GM21576 (cell line): ENCODE measurements at regions not wholly inside any gene's neighbourhood (a gene's known extent, or its start where the extent isn't known, plus 50 kb on each side); places are given as distances from the start of the nearest gene placed in this dataset.

Experiments
- ATAC-seq: cut with Tn5 transposase; IDR thresholded peaks from one replicate; pipeline ENCODE4 v1.9.1; 2021; ENCODE audit warnings: mild to moderate bottlenecking, moderate library complexity; ENCODE audit not compliant: unreplicated experiment

DNA sequence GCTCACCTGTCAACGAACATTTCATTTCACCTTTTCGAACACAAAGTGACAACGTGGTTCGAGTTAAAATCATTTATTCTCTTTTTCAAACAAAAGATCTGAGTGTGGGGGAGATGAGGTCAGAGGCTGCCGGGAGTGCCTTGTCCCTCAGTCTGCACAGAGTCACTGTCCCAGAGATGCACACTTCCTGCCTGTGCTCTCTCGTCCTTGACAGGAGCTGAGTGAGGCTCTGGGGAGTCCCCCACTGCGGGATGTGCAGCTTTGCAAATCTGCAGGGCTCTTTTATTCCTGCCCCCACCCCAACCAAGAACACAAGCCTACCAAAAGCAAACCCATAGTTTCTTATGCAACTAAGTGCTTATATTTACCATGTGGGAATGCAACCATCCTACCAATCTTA, 497.8 kb downstream of the EIPR1 start:
- peak; percentile 99 for ATAC-seq

DNA sequence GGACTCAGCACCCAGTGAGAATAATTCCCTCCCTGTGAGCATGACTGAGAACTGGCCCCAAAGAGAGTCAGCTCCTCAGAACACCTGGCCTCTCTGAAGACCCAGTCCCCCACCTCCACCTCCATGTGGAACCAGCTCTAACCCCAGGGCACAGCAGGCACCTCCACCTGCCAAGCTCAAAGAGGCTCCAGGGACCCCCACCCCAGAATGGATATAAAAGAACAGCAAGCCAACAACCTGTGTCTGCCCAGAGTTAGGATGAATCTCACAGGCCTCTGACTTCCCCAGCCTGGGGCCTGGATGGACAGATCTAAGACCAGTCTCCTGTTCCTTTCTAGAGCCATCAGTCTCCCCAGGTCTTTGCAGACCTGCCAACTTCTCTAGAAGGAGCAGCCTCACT, 498.5 kb downstream of the EIPR1 start:
- peak; percentile 1 for ATAC-seq

DNA sequence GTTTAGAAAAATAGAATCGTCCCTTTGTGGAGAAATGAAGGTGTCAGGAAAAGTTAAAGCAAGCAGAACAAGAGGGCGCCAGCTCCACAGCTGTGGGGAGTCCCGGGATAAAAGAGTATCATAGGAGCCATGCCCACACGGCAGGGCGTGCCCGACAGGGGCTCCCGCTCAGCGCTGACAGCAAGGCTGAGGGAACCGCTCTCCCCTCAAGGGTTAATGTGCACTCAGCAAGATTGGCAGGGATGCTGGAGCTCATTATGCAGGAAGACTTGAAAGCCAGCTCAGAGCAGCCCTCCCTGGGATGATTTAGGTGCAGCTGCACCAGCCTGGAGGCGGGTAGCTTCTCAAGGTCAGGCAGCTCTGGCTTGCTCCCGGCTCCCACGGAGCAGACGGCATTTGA, 500.2 kb downstream of the EIPR1 start:
- ATAC-seq, result no peak

DNA sequence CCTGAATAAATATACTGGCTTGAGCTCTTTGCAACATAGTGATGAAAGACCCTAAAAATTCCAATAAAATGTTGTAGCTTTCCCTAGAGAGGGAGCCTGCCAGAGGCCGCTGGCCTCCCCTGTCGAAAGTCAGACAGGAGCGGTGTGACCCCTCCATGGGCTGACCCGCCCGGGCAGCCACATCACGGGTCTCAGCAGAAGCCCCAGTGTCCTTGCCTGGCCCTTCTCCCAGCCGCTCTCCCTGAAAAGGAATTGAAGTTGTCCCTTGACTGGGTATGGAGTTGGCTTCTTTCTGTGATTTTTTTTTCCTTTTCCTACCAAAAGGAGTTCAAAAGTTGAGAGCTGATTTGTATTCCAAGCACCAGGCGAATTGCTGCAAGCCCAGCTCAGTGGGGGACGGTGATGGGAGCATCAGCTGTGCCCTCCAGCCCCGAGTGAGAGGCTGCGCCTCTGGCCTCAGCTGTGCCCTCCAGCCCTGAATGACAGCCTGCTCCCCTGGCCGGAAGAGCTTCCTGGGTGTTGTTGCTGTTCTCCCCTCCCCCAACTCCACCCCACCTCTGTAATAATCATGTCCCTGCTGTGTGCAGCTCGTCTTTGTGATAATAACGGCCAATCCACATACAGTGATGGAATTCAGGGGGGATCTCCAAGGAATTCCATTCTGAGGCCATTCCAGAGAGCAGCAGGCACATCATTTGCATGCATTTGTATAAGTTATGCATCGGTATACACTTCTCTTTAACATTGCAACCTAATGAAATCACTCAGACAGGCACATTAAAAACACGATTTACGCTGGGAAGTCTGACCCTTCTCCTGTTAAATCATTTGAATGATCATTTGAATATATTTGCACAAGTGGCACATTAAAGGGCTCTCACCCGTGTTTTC, 501.0 kb downstream of the EIPR1 start:
- ATAC-seq, result no peak

DNA sequence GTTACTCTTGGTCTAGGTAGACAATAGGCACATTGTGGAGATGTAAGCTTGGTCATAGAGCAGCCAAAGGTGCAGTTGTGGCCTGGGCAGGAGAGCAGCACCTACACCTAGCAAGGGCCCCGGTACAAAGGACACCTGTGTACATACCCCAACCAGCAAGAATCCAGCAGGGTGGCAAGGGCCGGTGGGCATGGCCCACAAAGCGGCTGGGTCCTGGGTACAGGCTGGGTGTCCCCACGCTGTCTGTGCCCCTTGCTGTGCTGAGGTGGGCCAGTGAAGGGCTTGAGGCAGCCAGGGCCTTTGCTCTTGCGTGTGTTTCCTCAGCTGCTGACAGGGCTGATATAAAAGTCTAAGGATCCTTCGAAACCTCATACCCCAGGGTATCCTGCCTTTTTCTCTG, 501.8 kb downstream of the EIPR1 start:
- ATAC-seq, result no peak

DNA sequence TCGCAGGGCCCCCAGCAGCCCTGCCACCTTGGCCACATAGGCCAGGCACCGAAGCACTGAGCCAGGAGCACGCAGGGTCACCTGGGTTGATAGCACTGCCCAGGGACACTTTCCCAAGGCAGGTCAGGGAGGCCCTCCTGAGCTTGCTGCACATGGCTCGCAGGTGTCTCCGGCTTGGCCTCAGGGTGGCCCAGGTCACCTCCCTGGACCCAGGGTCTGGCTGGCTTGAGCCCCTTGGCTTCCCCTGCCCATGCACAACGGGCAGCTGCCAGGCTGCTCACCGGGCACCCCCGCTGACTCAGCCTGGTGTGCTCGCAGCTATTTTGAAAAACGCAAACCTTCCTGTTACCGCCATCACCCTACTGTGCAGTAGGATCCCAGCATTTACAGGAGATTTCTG, 502.3 kb downstream of the EIPR1 start:
- ATAC-seq, result no peak

DNA sequence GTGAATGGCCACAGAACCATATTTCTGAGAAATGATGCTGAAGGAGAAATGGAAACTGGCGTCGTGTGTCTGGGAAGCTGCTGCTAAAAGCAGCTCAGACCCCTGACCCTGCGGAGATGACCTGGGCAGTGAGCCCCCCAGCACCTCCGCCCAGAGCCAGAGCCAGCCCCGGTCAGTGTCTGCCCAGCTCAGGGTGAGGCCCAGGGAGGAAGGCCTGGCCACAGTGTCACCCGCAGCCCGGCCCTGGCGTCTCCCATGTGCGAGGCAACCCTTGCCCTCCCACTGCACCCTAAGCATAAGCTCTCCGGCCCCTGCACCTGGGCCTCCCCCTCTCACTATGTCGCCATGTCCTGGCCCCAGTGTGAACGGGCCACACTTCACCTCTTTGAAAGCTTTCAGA, 502.8 kb downstream of the EIPR1 start:
- ATAC-seq, result no peak

DNA sequence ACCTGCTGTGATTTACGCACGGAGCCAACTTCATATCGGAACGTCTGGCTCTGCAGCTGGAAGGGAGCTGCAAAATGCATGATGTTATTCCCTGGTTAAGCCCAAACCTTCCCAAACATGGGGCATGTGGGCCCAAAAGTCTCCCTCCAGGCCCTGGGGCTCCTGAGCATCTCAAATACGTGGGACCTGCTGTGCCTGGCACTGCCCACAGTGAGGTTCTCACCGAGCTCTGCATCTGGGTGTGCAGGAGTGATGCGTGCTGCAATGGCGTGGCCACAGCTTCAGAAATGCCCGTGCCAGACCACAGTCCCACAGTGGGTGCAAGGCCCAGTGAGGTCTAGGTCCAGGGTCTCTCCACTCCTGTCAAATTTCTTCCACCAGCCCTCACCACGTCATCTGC, 503.3 kb downstream of the EIPR1 start:
- ATAC-seq, result no peak

DNA sequence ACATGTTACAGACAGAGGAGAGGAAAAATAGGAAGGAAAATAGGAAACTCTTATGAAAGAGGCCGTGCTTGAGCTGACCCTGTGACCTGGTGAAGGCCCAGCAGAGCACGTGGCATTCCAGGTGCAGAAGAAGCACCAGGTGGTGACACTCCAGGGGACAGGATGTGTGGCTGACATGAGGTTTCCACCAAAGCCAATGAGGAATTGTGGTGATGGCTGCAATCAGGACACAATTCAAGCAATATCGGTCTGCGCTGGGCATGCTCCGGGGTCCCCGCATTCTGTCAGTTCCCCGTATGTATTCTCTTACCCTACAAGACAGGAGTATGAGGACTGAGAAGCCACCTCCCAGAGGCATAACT, 504.2 kb downstream of the EIPR1 start:
- ATAC-seq, result no peak

DNA sequence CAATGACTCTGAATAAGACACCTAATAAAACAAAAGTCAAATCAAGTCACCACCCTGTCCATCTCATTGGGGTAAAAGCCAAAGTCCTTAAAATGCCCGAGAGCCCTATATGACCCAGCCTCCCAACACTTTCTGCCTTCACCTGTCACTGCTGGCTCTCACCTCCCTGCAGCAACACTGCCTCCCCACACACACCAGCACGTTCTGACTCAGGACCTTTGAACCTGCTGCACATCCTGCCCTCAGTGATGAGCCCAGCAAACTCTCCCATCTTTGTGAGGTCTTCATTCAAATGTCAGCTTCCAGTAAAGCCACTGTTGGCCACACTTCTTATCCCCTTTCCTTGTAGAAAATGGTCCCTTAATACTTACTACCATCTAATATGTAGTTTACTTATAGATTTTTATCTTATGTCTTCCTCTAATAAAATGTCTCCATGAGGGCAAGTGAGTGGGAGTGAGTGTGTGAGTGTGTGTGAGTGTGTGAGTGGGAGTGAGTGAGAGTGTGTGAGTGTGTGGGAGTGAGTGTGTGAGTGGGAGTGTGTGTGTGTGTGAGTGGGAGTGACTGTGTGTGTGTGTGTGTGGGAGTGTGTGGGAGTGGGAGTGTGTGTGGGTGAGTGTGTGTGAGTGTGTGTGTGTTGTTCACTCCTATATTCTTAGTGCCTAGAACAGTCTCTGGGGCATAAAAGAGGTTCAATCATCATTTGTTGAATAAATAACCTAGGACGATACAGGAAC, 504.7 kb downstream of the EIPR1 start:
- no peak for ATAC-seq

DNA sequence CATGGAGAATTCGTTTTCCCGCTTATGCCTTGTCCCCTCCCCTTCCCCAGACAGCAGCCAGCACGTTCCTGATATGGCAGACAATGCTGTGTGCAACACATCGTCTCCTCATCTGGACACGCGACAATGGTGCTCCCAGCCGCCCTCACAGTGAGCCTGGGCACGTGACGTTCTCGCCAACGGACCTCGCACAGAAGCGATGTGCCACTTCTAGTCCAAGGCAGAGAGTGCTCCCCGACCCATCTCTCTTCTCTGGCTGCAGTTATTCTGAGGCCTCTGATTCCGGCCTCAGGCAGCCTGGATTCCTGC, 505.4 kb downstream of the EIPR1 start:
- no peak for ATAC-seq

DNA sequence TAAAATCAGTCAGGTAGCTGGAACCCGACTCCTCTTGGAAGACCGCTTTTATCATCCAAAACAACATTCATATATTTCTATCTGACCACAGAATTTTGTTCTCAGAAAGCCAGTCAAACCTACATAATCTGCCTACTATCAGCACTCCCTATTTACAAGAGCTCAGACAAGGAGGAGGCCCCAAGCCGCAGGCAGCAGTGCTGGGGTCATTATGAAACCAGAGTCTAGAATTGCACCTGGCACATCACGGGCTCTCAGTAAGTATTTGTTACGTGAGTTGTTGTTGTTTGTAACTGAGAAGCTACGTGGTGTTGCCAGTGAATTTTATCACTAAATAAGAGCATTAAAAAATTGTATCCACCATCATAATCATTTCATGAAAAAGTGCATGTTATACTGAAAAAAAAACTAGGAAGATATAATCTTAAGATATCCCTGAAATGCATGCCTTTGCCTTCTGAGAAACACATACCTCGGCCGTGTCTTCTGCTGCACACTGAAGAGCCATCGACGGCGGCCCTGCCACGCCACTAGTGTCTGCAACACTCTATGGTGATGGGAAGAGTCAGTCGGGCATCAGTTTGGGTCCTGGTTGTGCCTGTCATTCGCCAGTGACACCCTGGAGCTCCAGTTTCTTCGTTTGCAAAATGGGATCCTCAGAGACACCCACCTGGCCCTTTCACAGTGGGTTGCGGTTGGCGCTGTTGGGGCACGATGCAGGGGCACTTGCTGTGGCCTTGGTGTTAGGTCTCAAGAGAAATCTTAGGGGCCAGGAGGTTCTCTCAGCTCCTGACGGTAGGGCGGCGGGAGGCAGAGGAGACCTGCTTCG, 505.9 kb downstream of the EIPR1 start:
- ATAC-seq, result no peak

DNA sequence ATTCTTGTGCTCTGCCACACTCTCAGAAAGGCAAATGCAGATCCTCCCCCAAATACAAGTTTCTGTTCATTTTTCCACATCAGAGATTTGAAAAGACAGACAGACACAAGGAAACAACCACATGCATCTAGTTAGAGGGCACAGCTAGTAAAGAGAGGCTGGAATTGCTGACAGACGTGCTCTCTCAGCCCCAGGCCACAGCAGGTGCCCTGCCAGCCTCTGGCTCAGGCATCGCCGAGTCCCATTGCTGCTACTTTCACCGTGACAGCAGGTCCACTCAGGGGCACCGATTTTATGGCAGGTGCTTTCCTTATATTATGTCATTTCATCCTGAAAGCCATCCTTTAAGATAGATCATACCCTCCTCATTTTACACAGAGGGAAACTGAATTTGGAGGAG, 507.5 kb downstream of the EIPR1 start:
- no peak for ATAC-seq

DNA sequence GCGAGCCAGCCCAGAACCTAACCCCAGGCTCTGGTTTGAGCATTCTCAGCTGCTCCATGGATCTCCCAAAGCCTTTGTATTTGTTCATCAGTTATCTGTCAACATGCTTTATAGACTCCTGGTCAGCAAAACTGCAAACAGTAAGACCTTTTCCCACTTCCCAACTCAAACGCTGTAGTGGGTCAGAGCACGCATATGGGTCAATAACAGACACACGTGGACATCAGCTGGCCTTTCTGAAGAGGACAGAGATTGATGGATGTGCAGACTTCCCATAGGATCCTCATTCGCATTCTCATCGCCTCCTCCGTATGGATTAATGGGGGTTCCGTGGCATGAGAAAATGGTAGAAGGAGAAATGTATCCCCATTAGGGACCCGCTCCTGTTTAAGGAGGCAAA, 508.1 kb downstream of the EIPR1 start:
- ATAC-seq, result no peak

DNA sequence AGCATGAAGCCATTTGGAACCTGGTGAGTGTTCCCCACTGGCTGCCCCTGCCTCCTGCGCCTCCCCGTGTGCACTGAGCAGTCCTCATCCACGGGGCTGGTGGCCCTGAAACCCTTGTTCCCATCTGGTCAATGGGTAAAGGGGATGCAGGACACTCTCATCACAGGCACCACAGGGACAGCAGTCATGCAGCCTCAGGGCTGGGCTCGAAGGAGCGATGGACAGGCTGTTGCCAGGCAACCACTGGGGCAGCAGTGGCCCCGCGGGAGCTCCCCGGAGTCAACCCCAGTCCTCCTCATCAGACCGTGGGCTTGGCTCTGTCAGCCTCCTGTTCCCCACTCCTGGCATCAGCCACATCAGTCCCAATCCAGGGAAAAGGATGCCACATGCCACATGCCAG, 509.5 kb downstream of the EIPR1 start:
- ATAC-seq, result no peak

DNA sequence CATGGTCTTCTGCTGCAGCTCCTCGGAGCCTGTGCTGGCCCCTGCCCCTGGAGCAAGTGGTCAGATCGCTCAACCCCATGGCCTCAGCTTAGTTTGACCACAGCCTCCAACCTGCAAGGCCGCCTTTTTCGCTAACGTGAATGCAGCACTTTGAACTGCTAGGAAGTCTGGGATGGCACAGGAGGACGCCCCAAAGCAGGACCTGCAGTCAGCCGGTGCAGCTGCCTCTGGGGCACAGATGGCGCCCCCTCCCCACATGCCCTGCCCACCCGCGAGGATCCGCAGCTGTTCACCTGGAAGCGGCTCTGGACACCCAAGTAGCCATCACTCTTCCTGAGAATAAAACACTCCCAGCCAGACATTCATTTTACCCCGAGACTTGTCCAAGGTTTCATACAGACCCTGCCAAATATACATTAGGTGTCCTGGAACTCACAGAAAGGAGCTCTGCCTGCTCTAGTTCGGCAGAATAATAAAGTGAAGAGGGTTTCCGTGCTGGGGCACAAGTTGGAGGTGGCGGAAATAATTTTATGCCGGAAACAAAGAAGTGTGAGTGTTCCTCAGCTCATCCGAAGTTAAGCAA, 510.1 kb downstream of the EIPR1 start:
- no peak for ATAC-seq

DNA sequence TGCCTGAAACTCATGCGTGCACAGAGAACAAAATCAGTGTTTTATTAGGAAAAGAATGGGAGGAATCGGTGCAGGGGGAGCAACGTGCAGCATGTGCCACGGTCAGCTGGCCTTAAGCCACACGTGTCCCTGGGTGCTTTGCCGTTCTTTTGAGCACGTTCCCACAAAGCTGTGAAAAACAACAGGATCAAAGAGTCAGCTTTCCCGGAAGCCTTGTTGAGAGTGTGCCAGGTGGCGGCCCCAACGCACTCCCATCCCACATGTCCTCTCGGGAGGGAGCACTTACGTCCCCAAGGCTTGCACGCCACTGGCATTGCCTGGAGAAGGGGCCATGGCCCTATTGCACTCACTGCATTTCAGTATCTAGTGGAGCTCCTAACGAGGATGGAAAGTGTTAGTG, 511.2 kb downstream of the EIPR1 start:
- no peak for ATAC-seq

DNA sequence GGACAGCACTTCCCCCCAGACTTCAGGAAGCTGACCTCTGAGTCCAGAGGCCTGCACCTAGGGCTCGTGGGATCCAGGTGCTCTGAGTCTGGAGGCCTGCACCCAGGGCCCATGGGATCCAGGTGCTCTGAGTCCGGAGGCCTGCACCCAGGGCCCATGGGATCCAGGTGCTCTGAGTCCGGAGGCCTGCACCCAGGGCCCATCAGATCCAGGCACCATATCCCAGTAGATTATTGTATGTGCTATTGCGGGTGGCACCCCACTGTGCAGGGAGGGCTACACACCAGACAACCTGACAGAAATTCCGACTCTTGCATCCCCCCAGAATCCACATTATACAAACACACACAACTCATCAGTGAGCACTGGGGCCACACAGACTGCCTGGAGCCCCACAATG, 515.2 kb downstream of the EIPR1 start:
- ATAC-seq, result no peak

DNA sequence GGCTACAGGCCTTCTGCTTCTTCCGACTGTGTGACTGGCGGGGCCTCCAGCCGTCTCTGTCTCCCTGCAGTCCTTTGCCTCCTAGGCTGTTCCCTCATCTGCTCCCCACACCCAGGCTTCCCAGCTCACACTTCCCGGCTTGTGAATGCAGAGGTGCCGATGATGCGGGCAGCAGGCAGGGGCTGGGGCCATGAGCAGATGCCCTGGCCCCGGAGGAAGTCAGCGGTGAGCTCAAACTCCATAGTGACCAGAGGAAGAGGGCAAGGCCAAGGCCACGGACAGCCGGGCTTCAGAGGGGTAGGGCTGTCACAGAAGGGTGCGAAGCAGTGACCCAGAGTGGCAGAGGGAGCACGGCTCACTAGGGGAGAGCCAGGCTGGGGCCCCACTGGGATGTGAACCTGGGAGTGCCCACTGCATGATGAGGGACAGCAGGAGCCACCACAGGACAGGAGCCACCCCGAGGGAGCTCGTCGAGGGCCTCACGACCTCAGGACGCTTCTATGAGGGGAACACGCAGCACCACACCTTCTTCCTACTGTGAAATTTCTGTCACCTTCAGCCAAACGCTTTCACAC, 515.9 kb downstream of the EIPR1 start:
- ATAC-seq, result no peak

DNA sequence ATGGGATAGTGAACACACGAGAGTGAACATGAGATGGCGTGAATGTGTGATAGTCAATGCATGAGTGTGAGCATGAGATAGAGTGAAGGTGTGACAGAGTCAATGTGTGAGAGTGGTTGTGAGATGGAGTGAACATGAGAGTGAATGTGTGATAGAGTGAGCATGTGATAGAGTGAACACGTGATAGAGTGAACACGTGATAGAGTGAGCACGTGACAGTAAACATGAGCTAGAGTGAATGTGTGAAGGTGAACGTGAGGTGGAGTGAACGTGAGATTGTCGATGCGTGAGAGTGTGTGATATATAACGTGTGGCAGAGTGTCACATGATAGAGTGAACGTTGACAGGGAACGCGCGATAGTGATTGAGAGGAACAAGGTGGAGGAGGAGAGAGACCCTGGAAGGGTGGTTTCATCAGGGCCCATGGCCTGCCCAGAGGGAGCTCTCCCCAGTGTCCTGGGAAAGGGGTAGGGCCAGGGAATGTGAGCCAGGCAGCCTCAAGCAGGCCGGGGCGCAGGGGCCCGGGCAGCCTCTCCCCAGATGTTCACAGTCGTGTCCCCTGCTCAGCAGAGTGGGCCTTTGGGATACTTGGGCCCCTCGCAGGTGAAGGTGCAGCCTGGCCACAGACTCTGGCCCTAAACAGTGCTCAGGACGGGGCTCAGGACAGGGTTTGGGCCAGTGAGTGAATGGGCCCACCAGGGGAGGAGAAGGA, 516.9 kb downstream of the EIPR1 start:
- no peak for ATAC-seq
